Lung microvascular endothelial cell (primary cell): ENCODE measurements at regions not wholly inside any gene's neighbourhood (a gene's known extent, or its start where the extent isn't known, plus 50 kb on each side); places are given as distances from the start of the nearest gene placed in this dataset.
"Not testable (repeated sequence)": the region's sequence is repeated elsewhere in the genome, so short reads cannot be mapped to it uniquely, and the experiment has no call there.

Experiments used
- DNase-seq, 2 donors: peaks; one replicate each; pipeline versions ENCODE4 v3.0.0 to v3.0.0-alpha.2; 2010; ENCODE audit warnings: low read depth in 2 of 2

DNA sequence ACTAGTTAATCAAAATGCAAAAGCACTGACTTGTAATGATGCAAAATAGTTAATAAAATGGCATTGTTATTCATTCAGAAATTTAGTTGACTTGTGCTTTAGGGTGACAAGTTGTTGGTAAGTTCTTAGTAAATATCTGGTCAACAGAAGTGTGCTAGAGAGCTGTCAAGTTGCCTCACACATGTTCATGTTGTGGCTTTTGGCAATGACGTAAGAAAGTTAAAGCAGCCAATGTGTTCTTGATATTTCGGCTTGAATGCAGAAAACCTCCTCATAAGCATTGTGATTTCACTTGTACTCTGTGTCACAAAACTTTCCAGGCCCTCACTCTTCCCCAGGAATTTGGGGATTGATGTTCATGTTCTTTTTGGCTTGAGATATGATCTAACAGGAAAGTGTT, 626.7 kb downstream of the PRR16 start:
- no peak for DNase-seq

DNA sequence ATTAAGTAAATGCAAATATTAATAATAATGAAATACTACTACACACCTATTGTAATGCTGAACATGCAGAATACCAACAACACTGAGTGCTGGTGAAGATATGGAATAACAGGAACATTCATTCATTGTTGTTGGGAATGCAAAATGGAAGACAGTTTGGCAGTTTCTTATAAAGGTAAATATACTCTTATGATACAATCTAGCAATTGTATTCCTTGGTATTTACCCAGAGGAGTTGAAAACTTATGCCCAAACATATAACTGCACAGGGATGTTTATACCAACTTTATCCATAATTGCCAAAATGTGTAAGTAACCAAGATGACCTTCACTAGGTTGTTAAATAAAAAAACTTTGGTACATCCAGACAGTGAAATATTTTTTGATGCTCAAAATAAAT, 636.8 kb downstream of the PRR16 start:
- no peak for DNase-seq

DNA sequence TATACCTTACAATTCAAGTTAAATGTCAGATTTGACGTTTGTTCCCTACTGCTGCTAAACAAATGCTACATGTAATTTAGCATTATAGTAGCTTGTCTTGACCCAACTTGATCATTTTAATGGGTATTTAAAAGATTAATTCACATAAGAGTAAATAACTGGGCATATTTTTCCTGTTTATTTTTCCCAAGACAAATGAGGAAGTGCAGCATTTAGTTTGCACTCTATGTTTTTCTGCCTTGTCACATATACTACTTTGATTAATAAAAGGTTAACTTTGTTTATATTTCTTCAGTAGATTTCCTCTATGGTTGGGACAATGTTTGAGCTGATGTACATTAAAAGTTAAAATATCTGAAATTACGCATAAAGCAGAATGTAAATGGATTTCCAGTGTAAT, 641.8 kb downstream of the PRR16 start:
- no peak for DNase-seq

DNA sequence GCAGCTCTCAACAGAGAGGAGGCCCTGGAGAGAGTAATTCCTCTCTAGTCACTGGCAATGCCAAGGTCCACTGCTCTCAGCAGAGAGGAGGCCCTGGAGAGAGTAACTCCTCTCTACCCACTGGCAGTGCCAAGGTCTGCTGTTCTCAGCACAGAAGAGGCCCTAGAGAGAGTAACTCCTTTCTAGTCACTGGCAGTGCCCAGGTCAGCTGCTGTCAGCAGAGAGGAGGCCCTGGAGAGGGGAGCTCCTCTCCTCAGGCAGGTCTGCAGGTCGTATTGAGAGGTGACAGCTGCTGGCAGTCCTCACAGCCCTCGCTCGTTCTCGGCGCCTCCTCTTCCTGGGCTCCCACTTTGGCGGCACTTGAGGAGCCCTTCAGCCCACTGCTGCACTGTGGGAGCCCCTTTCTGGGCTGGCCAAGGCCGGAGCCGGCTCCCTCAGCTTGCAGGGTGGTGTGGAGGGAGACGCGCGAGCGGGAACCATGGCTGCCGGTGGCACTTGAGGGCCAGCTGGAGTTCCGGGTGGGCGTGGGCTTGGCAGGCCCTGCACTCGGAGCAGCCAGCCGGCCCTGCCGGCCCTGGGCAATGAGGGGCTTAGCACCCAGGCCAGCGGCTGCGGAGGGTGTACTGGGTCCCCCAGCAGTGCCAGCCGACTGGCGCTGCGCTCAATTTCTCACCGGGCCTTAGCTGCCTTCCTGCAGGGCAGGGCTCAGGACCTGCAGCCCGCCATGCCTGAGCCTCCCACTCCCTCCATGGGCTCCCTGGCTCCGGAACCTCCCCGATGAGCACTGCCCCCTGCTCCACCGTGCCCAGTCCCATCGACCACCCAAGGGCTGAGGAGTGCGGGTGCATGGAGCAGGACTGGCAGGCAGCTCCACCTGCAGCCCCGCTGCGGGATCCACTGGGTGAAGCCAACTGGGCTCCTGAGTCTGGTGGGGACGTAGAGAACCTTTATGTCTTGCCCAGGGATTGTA, 642.9 kb downstream of the PRR16 start:
- DNase-seq = not testable (repeated sequence)

DNA sequence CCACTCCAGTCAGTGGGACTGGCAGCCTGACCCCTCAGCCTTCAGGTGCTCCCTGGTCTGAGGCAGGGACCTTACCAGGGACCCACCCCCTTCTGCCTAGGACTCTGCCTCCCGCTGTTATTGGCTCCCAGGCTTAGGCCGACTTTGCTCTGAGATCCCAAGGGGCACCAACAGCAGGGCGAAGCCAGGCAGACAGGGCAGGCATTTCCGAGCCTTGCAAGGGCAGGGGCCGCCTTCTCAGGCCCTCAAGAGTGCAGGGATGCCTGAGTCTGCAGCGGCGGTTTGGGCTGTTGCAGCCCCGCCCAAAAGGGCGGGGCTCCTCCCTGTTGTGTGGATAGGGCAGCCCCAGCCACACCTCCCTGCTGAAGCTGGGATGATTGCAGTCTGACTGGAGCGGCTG, 644.6 kb downstream of the PRR16 start:
- no peak for DNase-seq

DNA sequence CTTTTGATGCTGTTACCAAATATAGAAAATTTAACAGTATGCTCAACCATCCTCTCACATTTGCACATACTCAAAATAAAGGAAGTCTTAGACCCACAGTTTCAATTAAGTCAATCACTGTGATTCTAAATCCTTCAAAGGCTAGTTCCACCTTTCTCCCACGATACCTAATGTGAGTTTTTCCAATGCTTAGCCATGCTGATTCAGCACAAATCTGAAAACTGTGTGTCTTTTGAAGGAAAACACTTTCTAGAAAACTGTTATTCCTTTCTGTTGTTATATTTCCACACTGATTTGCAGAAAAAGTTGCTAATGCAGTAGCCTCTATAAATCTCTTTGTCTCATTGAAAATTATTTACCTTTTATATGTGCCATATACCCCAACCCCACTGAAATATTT, 645.7 kb downstream of the PRR16 start:
- no peak for DNase-seq

DNA sequence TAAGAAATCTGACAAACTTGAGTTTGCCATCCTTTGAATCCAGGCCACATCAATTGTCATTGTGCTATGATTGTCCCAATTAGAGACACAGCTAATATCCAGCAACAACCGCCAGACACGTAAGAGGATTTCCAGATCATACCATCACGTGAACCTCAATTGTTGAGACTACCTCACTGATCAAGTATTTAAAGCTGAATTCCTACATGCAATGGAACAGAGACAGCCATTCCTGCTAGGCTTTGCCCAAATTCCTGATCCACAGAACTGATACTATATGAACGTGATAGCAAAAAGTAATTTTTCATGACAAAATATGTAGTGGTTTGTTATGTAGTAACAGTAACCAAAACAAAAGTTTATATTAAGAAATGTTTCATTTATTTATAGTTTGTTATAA, 657.7 kb downstream of the PRR16 start:
- DNase-seq = peak in 1 of 2 donors; percentile 8

DNA sequence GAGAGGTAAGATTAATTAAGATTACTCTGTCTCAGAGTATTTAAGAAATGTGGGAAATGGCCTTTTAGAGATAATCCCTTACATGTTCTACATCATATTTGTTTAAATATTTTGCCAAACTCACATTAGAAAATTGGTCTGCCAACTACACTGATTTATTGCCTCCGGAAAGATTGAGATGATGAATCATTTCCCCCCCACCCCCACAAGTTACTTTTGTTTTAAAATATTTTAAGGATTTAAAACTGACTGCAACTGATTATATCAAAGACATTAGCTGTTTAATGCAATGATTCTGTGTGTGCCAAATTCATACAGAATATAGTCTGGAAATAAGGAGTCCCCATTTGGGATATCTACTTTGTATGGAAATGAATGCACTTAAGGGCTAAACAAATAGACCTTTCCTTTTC, 674.4 kb downstream of the PRR16 start:
- peak; percentile 13 to 71 for DNase-seq

DNA sequence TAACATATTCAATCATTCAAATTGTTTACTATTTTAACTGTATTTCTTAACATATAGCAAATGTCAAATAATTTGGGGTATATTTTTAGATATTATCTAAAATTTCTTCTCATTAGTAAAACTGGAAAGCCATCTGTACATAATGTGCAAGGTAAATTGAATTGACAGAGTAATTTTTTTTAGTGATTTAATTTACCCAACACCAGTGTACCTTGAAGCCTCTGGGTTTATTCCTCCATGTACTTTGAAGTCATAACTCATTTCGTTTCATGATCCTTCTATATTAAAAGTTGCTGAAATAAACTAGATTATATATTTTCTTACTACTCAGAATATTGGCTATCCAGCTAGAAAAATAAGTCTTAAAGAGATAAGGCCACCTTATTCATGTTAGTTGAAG, 674.9 kb downstream of the PRR16 start:
- no peak for DNase-seq

DNA sequence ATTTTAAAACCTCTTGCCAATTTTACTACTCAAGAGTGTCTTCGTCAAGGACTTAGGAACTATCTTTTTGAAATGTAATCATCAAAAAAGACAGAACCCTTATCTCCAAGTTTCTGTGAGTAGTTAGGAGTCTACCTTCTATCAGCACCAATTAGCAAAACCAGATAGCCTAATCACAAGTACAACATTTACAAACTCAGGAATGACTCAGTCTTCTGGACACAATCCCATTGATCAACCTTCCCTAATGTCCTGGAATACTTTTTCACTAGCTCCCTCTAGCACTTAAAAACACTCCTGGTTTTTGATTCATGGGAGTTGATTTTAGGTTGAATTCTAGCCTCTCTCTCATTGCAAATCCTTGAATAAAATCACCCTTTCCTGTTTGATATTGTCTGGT, 680.7 kb downstream of the PRR16 start:
- DNase-seq = peak in 1 of 2 donors; percentile 17

DNA sequence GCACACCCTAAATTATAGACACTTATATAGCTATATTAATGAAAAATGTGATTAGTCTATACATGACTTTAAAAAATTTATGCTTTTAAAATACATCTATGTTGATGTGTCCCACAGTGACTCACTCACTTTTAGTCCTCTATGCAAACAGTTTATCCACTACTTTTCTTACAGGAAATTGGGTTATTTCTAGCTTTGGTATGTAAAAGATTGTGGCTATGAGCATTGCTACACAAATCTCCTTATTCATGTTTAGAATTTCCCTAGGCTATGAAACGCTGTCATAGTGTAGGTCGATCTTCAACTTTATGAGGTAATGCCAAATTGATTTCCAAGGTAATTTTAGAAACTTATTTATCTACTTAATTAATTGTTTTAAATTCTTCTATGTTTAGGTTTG, 687.4 kb downstream of the PRR16 start:
- DNase-seq = no peak

DNA sequence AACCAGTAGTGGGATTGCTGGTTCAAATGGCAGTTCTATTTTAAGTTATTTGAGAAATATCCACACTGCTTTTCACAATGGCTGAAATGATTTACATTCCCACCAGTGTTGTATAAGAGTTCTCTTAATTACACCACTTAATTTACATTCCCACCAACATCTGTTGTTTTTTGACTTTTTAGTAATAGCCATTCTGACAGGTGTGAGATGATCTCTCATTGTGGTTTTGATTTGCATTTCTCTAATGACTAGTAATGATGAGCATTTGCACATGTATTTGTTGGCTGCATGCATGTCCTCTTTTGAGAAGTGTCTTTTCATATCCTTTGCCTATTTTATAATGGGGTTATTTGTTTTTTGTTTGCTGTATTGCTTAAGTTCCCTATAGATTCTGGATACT, 688.3 kb downstream of the PRR16 start:
- DNase-seq = no peak

DNA sequence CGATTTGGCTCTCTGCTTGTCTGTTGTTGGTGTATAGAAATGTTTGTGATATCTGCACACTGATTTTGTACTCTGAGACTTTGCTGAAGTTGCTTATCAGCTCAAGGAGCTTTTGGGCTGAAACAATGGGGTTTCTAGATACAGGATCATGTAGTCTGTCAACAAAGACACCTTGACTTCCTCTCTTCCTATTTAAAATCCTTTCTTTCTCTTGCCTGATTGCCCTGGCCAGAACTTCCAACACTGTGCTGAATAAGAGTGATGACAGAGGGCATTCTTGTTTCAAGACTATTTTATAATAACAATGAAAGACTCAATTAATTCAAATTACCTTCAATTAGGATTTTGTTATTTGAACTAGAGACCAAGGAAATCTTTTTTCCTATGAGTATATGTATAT, 692.5 kb downstream of the PRR16 start:
- no peak for DNase-seq

DNA sequence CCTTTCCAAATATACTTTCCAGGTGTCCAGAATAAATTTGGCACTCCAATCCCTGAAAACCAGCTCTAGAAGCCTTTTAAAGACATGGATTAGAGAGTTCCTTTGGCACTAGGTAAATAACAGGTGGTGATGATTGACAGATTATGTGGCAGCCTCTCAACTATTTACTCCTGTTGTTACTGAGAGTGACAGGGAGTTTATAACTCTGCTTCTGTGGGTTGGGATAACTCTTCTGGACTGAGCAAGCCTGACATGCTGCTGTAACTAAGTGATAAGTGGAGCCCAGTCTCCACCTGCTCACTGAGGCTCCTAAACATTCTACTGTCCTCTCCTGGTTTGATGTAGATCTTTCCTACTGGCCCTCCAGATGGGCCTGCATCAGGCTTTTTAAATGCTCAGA, 693.2 kb upstream of the FTMT start:
- no peak for DNase-seq

DNA sequence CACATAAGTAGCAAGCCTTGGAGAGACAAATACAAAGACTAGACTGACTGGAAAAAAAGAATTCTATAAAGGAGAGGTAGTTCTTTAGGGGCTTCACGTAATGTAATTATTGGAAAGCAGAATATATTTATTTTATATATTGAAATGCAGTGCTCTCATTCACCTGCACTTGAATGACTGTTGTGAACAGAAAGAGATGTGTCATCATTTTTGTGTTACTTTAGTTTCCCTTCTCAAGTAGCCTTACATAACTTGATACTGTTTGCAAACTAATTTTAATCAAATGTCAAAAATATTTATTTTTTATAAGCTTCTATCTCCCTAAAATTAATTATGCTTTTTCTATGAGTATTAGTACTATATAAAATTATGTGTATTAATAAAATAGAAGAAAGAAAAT, 691.1 kb upstream of the FTMT start:
- DNase-seq = no peak

DNA sequence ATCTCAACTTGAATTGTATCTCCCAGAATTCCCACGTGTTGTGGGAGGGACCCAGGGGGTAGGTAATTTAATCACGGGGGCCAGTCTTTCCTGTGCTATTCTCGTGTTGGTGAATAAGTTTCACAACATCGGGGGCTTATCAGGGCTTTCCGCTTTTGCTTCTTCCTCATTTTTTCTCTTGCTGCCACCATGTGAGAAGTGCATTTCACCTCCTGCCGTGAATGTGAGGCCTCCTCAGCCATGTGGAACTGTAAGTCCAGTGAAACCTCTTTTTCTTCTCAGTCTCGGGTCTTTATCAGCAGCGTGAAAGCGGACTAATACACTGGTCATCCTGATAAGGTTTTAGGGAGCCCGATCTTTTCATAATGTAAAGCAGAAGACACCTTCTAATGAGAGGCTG, 687.0 kb upstream of the FTMT start:
- no peak for DNase-seq

DNA sequence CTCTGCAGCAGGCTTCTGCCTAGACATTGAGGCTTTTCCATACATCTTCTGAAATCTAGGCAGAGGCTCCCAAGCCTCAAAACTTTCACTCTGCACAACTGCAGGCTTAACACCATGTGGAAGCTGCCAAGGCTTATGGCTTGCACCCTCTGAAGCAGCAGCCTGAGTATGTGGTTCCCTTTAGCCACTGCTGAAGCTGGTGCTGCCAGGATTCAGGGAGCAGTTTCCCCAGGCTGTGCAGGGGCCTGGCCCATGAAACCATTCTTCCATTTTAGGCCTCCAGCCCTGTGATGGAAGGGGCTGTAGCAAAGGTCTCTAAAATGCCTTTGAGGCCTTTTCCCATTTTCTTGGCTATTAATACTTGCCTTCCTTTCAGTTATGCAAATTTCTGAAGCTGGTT, 680.3 kb upstream of the FTMT start:
- DNase-seq = no peak

DNA sequence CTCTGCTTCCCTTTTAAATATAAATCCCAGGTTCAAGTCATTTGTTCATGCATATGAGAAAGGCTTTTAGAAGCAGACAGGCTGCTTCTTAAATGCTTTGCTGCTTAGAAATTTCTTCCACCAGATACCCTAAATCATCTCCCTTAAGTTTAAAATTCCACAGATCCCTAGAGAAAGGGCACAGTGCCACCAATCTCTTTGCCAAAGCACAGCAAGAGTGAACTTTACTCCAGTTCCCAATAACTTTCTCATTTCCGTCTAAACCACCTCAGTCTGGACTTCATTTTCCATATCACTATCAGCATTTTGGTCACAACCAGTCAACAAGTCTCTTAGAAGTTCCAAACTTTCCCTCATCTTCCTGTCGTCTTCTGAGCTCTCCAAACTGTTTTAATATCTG, 679.8 kb upstream of the FTMT start:
- DNase-seq = peak in 1 of 2 donors; percentile 3

DNA sequence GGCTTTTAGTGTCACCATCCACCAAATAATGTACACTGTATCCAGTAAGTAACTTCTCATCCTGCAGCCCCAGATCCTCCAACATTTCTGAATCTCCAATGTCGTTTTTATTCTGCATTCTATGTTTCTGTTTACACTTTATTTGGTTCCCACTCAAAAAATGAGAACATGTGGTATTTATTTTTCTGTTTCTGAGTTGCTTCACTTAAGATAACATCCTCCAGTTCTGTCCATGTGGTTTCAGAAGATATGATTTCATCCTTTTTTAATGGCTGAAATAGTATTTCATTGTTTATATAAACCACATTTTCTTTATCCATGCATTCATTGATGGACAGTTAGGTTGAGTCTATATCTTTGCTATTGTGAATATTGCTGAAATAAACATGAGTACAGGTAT, 677.3 kb upstream of the FTMT start:
- DNase-seq = no peak

DNA sequence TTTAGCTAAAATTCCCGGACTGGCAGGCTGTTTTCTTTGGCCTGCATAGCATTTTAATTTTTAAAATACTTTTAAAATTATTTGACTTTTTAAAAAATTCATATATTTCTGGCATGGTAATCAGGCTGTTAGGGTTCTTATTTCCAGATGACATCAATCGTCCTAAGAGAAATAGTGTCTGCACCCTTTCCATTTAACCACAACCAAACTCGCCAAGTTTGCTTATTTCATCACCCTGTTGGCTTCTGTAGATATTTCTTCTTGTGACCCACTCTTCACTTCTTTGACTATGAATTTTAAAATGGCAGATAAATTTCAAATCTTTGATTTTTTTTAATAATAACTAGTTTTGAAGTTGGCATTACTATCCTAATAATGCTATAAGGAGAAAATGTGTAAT, 675.7 kb upstream of the FTMT start:
- DNase-seq = no peak

DNA sequence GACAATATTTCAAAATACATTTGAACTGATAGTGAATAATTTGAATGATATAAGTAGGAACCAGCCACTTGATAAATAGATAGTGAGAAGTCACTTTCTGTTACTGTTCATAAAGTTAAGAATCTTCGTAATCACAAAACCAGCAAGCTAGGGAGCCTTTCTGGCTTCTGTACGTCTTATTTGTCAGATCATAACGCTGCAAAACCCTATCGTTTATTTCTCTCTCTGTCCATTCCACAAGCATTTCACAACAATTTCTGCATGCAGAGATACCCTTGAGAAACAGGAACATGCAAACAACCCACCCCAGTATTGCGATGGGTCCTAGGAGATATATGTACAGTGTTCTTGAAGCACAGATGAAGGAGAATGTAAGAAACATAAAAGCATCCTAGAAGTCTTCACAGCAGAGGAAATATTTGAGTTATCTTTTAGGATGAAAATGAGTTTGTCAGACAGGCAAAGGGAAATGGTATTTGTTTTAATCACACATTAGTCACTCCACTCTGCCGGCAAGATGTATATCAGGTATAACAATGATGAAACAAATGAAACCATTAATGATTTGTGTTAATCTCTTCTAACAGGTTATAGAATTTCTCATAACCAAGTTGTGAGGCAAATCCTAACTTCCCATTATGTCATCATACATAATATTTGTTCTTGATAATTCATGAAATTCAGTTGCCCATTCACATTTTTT, 668.7 kb upstream of the FTMT start:
- no peak for DNase-seq

DNA sequence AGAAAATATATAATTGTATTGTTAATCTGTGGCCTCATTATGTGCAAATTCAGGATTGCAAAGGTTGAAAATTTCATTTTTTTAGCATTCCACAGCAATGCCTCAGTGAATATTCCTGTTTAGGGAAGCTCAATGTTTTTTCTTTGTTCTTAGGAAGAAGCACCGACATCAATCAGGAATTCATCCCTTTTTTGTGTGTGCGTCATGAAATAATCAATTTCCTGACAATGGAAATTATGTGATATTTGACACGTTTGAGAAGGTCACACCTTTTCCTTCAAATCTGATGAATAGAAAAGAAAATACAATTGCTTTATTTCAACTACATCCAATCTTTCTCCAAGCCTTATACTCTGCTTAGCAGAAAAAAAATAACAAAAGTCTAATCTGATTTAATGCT, 662.8 kb upstream of the FTMT start:
- no peak for DNase-seq
